ENCODE measurements at regions not wholly inside any gene's neighbourhood (a gene's known extent, or its start where the extent isn't known, plus 50 kb on each side); places are given as distances from the start of the nearest gene placed in this dataset.
A peak's percentile ranks its signal among the peaks of the same experiment; 100 is the strongest.
"Not testable (repeated sequence)": the region's sequence is repeated elsewhere in the genome, so short reads cannot be mapped to it uniquely, and the experiment has no call there.

- Mint-ChIP-seq H3K4me1 (ENCODE audit: insufficient read depth, unreplicated experiment) (no peaks in the 10 kb centered on the region), H3K9me3 (ENCODE audit: unreplicated experiment) (no peaks in the 10 kb centered on the region), H3K4me3 (ENCODE audit: unreplicated experiment) (peak overlapping the region; percentile 55), H3K27me3 (ENCODE audit: insufficient read depth, unreplicated experiment) (peaks cover 44% of the 10 kb centered on the region), H3K27ac (ENCODE audit: low read depth, unreplicated experiment) (peak overlapping the region; percentile 2), H3K36me3 (ENCODE audit: insufficient read depth, unreplicated experiment) (no peaks in the 10 kb centered on the region)
- intact Hi-C loops (cut with micrococcal nuclease) = no loop called here
- no TSS peak for BruUV-seq (replicated peaks)
- DNase-seq (ENCODE audit: unreplicated experiment) = peak; percentile 10
- TF ChIP-seq CTCF (IDR thresholded peaks at IDR 0.05; ENCODE audit: unreplicated experiment) = no peak
- CTCF ChIA-PET = interaction anchor here (0.6 to 1.6 kb wide), 7 partner anchors 14 to 819 kb away, joined by 3 to 6 read pairs (median 3); no protein-coding TSS in a partner anchor
- POLR2A ChIA-PET = interaction anchor here (0.6 kb wide), 1 partner anchor 324 kb away, joined by 5 read pairs; no protein-coding TSS in a partner anchor
Observed at GRCh38 chrX:55908661-55909212, 191.2 kb downstream of the RRAGB start.

- H3K27me3 Mint-ChIP-seq (ENCODE audit: insufficient read depth, unreplicated experiment) = peaks cover 34% of the 10 kb centered on the region
- no peak for TF ChIP-seq CTCF (IDR thresholded peaks at IDR 0.05; ENCODE audit: unreplicated experiment)
- H3K4me3 Mint-ChIP-seq (ENCODE audit: unreplicated experiment) = no peak overlapping the region
- ChIA-PET CTCF (interaction anchor here (0.6 kb wide), 1 partner anchor 300 kb away, joined by 3 read pairs; no protein-coding TSS in a partner anchor), POLR2A (no interaction called here)
- no peaks in the 10 kb centered on the region for H3K36me3 Mint-ChIP-seq (ENCODE audit: insufficient read depth, unreplicated experiment)
- peak; percentile 3 for DNase-seq (ENCODE audit: unreplicated experiment)
- no TSS peak for BruUV-seq (replicated peaks)
- H3K4me1 Mint-ChIP-seq (ENCODE audit: insufficient read depth, unreplicated experiment) = no peaks in the 10 kb centered on the region
- no peak overlapping the region for H3K27ac Mint-ChIP-seq (ENCODE audit: low read depth, unreplicated experiment)
- peaks cover 10% of the 10 kb centered on the region for H3K9me3 Mint-ChIP-seq (ENCODE audit: unreplicated experiment)
- intact Hi-C loops (cut with micrococcal nuclease) = no loop called here
Observed at GRCh38 chrX:55919367-55920221, 202.0 kb downstream of the RRAGB start.

GRCh38 chrX:55924574-55924973 is 207.0 kb downstream of the RRAGB start:
- no peaks in the 10 kb centered on the region for H3K4me1 Mint-ChIP-seq (ENCODE audit: insufficient read depth, unreplicated experiment)
- peaks cover 10% of the 10 kb centered on the region for H3K9me3 Mint-ChIP-seq (ENCODE audit: unreplicated experiment)
- no peak overlapping the region for H3K4me3 Mint-ChIP-seq (ENCODE audit: unreplicated experiment)
- CTCF ChIA-PET = interaction anchor here (0.6 kb wide), 2 partner anchors 38 to 86 kb away, joined by 4 to 7 read pairs; no protein-coding TSS in a partner anchor
- intact Hi-C loops (cut with micrococcal nuclease) = no loop called here
- peaks cover 30% of the 10 kb centered on the region for H3K27me3 Mint-ChIP-seq (ENCODE audit: insufficient read depth, unreplicated experiment)
- DNase-seq (ENCODE audit: unreplicated experiment) = no peak
- H3K27ac Mint-ChIP-seq (ENCODE audit: low read depth, unreplicated experiment) = no peak overlapping the region
- POLR2A ChIA-PET = no interaction called here
- BruUV-seq (replicated peaks) = no TSS peak
- TF ChIP-seq CTCF (IDR thresholded peaks at IDR 0.05; ENCODE audit: unreplicated experiment) = no peak
- no peaks in the 10 kb centered on the region for H3K36me3 Mint-ChIP-seq (ENCODE audit: insufficient read depth, unreplicated experiment)

GRCh38 chrX:55928529-55928928 is 211.0 kb downstream of the RRAGB start:
- H3K27ac Mint-ChIP-seq (ENCODE audit: low read depth, unreplicated experiment); DNase-seq (ENCODE audit: unreplicated experiment); H3K36me3 Mint-ChIP-seq (ENCODE audit: insufficient read depth, unreplicated experiment); BruUV-seq (replicated peaks); H3K4me1 Mint-ChIP-seq (ENCODE audit: insufficient read depth, unreplicated experiment); POLR2A ChIA-PET; CTCF ChIA-PET; H3K4me3 Mint-ChIP-seq (ENCODE audit: unreplicated experiment); intact Hi-C loops (cut with micrococcal nuclease): not testable (repeated sequence)
- Mint-ChIP-seq H3K9me3 (ENCODE audit: unreplicated experiment) (peaks cover 24% of the 10 kb centered on the region), H3K27me3 (ENCODE audit: insufficient read depth, unreplicated experiment) (peaks cover 27% of the 10 kb centered on the region)
